ENCODE measurements at regions not wholly inside any gene's neighbourhood (a gene's known extent, or its start where the extent isn't known, plus 50 kb on each side); places are given as distances from the start of the nearest gene placed in this dataset.

DNA sequence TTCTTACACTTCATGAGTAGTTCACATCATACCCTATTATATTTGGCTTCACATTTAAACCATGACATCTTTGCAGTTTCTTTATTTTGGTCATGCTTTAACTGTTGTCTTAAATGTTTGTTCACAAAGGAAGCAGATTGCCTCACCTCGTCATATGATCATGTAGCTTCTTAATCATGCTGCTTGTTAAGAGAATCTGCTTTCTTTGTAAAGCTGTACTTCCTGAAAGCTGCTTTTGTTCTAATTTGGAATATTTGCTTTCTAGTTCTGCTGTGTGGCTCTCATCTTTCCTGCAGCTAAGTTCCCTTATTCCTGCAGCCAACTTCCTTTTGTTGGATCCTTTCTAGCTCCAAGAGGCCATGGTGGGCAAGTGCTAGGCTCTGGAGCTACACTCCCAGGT lies 62.9 kb upstream of the SIM2 start:
- 78 to 83% methylated on average over 1 of the region's 1 CpG for WGBS, 2 donors
- Histone ChIP-seq H3K4me3 (replicated peaks in 1 of 3) (no peak overlapping the region), H3K4me1 (no peaks in the 10 kb centered on the region), H3K9me3 (no peaks in the 10 kb centered on the region), H3K27ac (no peak overlapping the region), H3K36me3 (no peaks in the 10 kb centered on the region), H3K27me3 (no peaks in the 10 kb centered on the region)
- intact Hi-C loops (cut with DNase I): loop anchor here (10.0 kb wide), 1 partner anchor 289 kb away; no protein-coding TSS in a partner anchor
- DNase-seq: no peak
- TF ChIP-seq POLR2A (IDR thresholded peaks at IDR 0.05) (no peak), CTCF (IDR thresholded peaks at IDR 0.05) (no peak)

DNA sequence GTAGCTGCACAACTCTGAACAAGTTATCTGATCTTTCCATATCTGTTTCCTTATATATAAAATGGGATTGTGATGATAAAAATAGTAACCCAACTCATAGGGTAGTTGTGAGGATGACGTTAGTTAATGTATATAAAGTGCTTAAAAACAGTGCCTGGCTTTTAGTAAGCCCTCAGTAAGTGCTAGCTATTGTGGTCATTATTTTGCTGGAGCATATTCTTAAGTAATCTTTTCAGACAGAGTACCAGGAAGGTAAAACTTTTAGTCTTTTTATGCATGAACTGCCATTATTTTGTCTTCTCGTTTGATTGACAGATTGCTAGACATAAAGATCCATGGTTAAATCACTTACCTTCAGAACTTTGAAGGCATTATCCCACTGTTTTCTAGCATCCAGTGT lies 62.5 kb upstream of the SIM2 start:
- no peak for DNase-seq
- Histone ChIP-seq H3K27me3 (no peaks in the 10 kb centered on the region), H3K36me3 (no peaks in the 10 kb centered on the region), H3K9me3 (no peaks in the 10 kb centered on the region), H3K4me3 (replicated peaks in 1 of 3) (no peak overlapping the region), H3K4me1 (no peaks in the 10 kb centered on the region), H3K27ac (no peak overlapping the region)
- no peak for TF ChIP-seq POLR2A (IDR thresholded peaks at IDR 0.05)
- TF ChIP-seq CTCF (IDR thresholded peaks at IDR 0.05): no peak
- intact Hi-C loops (cut with DNase I): loop anchor here (10.0 kb wide), 1 partner anchor 288 kb away; no protein-coding TSS in a partner anchor
- WGBS, 2 donors: 90 to 93% methylated on average over 2 of the region's 2 CpGs

GRCh38 chr21:36639769-36640168 lies 59.1 kb upstream of the SIM2 start:
- intact Hi-C loops (cut with DNase I): loop anchor here (10.0 kb wide), 1 partner anchor 285 kb away; no protein-coding TSS in a partner anchor

GRCh38 chr21:36640174-36640720 lies 58.7 kb upstream of the SIM2 start:
- DNase-seq: no peak
- intact Hi-C loops (cut with DNase I): no loop called here
- WGBS, 2 donors: 66 to 75% methylated on average over 4 of the region's 4 CpGs
- no peak overlapping the region for H3K27ac ChIP-seq
- H3K36me3 ChIP-seq: no peaks in the 10 kb centered on the region
- H3K9me3 ChIP-seq: no peaks in the 10 kb centered on the region
- no peaks in the 10 kb centered on the region for H3K4me1 ChIP-seq
- H3K27me3 ChIP-seq: no peaks in the 10 kb centered on the region
- TF ChIP-seq CTCF (IDR thresholded peaks at IDR 0.05) (no peak), POLR2A (IDR thresholded peaks at IDR 0.05) (no peak)
- H3K4me3 ChIP-seq (replicated peaks in 1 of 3): no peak overlapping the region

More at GRCh38 chr21:36639769-36640168, 59.1 kb upstream of the SIM2 start:
- DNase-seq: no peak
- 66 to 85% methylated on average over 6 of the region's 6 CpGs for WGBS, 2 donors
- no peaks in the 10 kb centered on the region for H3K4me1 ChIP-seq
- H3K9me3 ChIP-seq: no peaks in the 10 kb centered on the region
- TF ChIP-seq POLR2A (IDR thresholded peaks at IDR 0.05) (no peak), CTCF (IDR thresholded peaks at IDR 0.05) (no peak)
- H3K27me3 ChIP-seq: no peaks in the 10 kb centered on the region
- H3K4me3 ChIP-seq (replicated peaks in 1 of 3): no peak overlapping the region
- no peaks in the 10 kb centered on the region for H3K36me3 ChIP-seq
- no peak overlapping the region for H3K27ac ChIP-seq

GRCh38 chr21:36640721-36641244 lies 58.1 kb upstream of the SIM2 start:
- no peak for TF ChIP-seq POLR2A (IDR thresholded peaks at IDR 0.05)
- no peak for TF ChIP-seq CTCF (IDR thresholded peaks at IDR 0.05)
- intact Hi-C loops (cut with DNase I): no loop called here
- Histone ChIP-seq H3K36me3 (no peaks in the 10 kb centered on the region), H3K9me3 (no peaks in the 10 kb centered on the region), H3K27ac (no peak overlapping the region), H3K27me3 (no peaks in the 10 kb centered on the region), H3K4me1 (no peaks in the 10 kb centered on the region), H3K4me3 (replicated peaks in 1 of 3) (no peak overlapping the region)
- no peak for DNase-seq
- WGBS, 2 donors: 80 to 88% methylated on average over 15 of the region's 15 CpGs

Measured in thyroid gland (tissue), 4 donors.